HepG2 (cell line): ENCODE measurements at regions not wholly inside any gene's neighbourhood (a gene's known extent, or its start where the extent isn't known, plus 50 kb on each side); places are given as distances from the start of the nearest gene placed in this dataset.

ENCODE experiments used
- ATF3 ChIP-seq: sonication (generic); formaldehyde crosslinking; IDR thresholded peaks from 2 replicates; pipeline ENCODE4 v1.4.0; 2020; ENCODE audit warnings: missing genetic modification reagents
- CHD2 ChIP-seq: IDR thresholded peaks from 2 replicates; pipeline ENCODE4 v1.6.1; 2011; ENCODE audit warnings: low read depth, low read length, improper control_type of control experiment
- CREB1 ChIP-seq, 2 experiments: fragments of 450-650 bp in 1 of 2; IDR thresholded peaks; 2 replicates each; pipeline ENCODE4 v1.6.1; 2016 to 2017; ENCODE audit warnings: control low read depth in 1 of 2, mild to moderate bottlenecking in 1 of 2, missing compliant biosample characterization in 1 of 2, missing genetic modification characterization in 1 of 2
- CTCF ChIP-seq: sonication (generic); formaldehyde crosslinking; IDR thresholded peaks from 2 replicates; pipeline ENCODE4 v1.5.0; 2020; ENCODE audit warnings: mild to moderate bottlenecking, missing genetic modification reagents, moderate library complexity
- E2F1 ChIP-seq: sonication (generic); formaldehyde crosslinking; IDR thresholded peaks from 2 replicates; pipeline ENCODE4 v1.5.0; 2020; ENCODE audit warnings: missing genetic modification reagents
- EHMT2 ChIP-seq: fragments of 200-600 bp; sonication (generic); IDR thresholded peaks from 2 replicates; pipeline ENCODE4 v1.7.0; 2017; ENCODE audit warnings: antibody characterized with exemption, low read depth, low read length, borderline replicate concordance
- ETV6 ChIP-seq: sonication (generic); formaldehyde crosslinking; conservative IDR thresholded peaks from 2 replicates; pipeline ENCODE4 v1.4.0; 2020; ENCODE audit warnings: missing genetic modification reagents
- MXI1 ChIP-seq: IDR thresholded peaks from 3 replicates; pipeline ENCODE4 v1.6.1; 2012; ENCODE audit warnings: low read depth, low read length, inconsistent platforms, borderline replicate concordance
- POLR2AphosphoS5 ChIP-seq: IDR thresholded peaks from 2 replicates; pipeline ENCODE4 v1.6.1; 2012; ENCODE audit warnings: low read depth, low read length
- ZNF124 ChIP-seq: sonication (generic); formaldehyde crosslinking; IDR thresholded peaks from 2 replicates; pipeline ENCODE4 v1.4.0; 2020; ENCODE audit warnings: missing genetic modification reagents
- ZNF296 ChIP-seq: sonication (generic); formaldehyde crosslinking; conservative IDR thresholded peaks from 2 replicates; pipeline ENCODE4 v1.5.0; 2020; ENCODE audit warnings: mild to moderate bottlenecking, missing genetic modification reagents

- TF ChIP-seq EHMT2 (no peak), ZNF124 (CRISPR knock-in tag) (no peak), MXI1 (no peak), ETV6 (no peak), ZNF296 (no peak), ATF3 (CRISPR knock-in tag) (no peak), POLR2AphosphoS5 (no peak), CHD2 (no peak), CTCF (CRISPR knock-in tag) (no peak), E2F1 (CRISPR knock-in tag) (no peak), CREB1 (IDR thresholded peaks at IDR 0.05) (no peak), CREB1 (CRISPR knock-in tag; IDR thresholded peaks at IDR 0.05) (no peak)
Observed at GRCh38 chr6:154570505-154570904, 60.0 kb upstream of the CNKSR3 start.
